IMR-90 (cell line): ENCODE measurements at regions not wholly inside any gene's neighbourhood (a gene's known extent, or its start where the extent isn't known, plus 50 kb on each side); places are given as distances from the start of the nearest gene placed in this dataset.

Experiments used
- ATAC-seq: fragments of 200-7000 bp; cut with Tn5 transposase; 2 replicates; pipeline ENCODE4 v1.9.1; 2020; ENCODE audit warnings: low read depth, mild to moderate bottlenecking, moderate library complexity
- BruUV-seq: library from RNA; stranded (reverse); fragments of 400-500 nt; replicated peaks from 2 replicates; lab custom pipeline; 2021; lab: Mats Ljungman, UMichigan
- CTCF ChIA-PET: fragments of 300-600 bp; formaldehyde crosslinking; extraction: SDS; loops from one replicate; lab custom pipeline; 2021; ENCODE audit warnings: antibody characterized with exemption; lab: Yijun Ruan, JAX
- POLR2A ChIA-PET: fragments of 300-600 bp; sonication (Branson Sonifier 250); formaldehyde crosslinking; loops from one replicate; lab custom pipeline; 2022; ENCODE audit warnings: antibody characterized with exemption; ENCODE audit not compliant: unreplicated experiment; lab: Charles Lee
- DNase-seq: peaks from one replicate; pipeline ENCODE4 v3.0.0; 2013
- H2AFZ ChIP-seq: replicated peaks from 2 replicates; pipeline ENCODE3; 2013; ENCODE audit warnings: low read length, mild to moderate bottlenecking; ENCODE audit not compliant: poor library complexity
- H2AK5ac ChIP-seq: 2 replicates; pipeline ENCODE4 v1.6.1; 2013; ENCODE audit warnings: low read depth, low read length, inconsistent platforms
- H2AK9ac ChIP-seq: replicated peaks from 2 replicates; pipeline ENCODE3; 2013; ENCODE audit warnings: mild to moderate bottlenecking, low read depth, low read length, moderate library complexity; ENCODE audit not compliant: poor library complexity
- H2BK120ac ChIP-seq: 2 replicates; pipeline ENCODE4 v1.6.1; 2013; ENCODE audit warnings: low read depth, low read length, inconsistent platforms
- H2BK15ac ChIP-seq: 3 replicates; pipeline ENCODE4 v1.6.1; 2013; ENCODE audit warnings: low read depth, low read length, inconsistent platforms
- H2BK20ac ChIP-seq: 2 replicates; pipeline ENCODE4 v1.6.1; 2013; ENCODE audit warnings: low read depth, mild to moderate bottlenecking, inconsistent platforms, low read length, moderate library complexity
- H2BK5ac ChIP-seq: 2 replicates; pipeline ENCODE4 v1.6.1; 2013; ENCODE audit warnings: mild to moderate bottlenecking, low read depth, low read length, inconsistent platforms; ENCODE audit not compliant: poor library complexity, severe bottlenecking
- H3K14ac ChIP-seq: replicated peaks from 2 replicates; pipeline ENCODE4 v1.6.1; 2013; ENCODE audit warnings: low read depth, low read length, inconsistent platforms
- H3K18ac ChIP-seq: 2 replicates; pipeline ENCODE4 v1.6.1; 2013; ENCODE audit warnings: low read depth, low read length, control low read depth
- H3K23ac ChIP-seq: 2 replicates; pipeline ENCODE4 v1.6.1; 2013; ENCODE audit warnings: low read depth, low read length, inconsistent platforms
- H3K27ac ChIP-seq: 2 replicates; pipeline ENCODE4 v1.5.1; 2013; ENCODE audit warnings: mild to moderate bottlenecking, control low read depth, low read length; ENCODE audit not compliant: insufficient read depth
- H3K27me3 ChIP-seq: 2 replicates; pipeline ENCODE4 v1.6.1; 2013; ENCODE audit warnings: low read length; ENCODE audit not compliant: control insufficient read depth, insufficient read depth
- H3K36me3 ChIP-seq: 2 replicates; pipeline ENCODE4 v1.6.1; 2013; ENCODE audit warnings: low read length, mixed read lengths; ENCODE audit not compliant: control insufficient read depth, insufficient read depth
- H3K4ac ChIP-seq: 2 replicates; pipeline ENCODE4 v1.6.1; 2013; ENCODE audit warnings: low read depth, low read length, inconsistent platforms
- H3K4me1 ChIP-seq: 2 replicates; pipeline ENCODE4 v1.6.1; 2013; ENCODE audit warnings: low read length, mixed read lengths; ENCODE audit not compliant: control insufficient read depth, insufficient read depth
- H3K4me2 ChIP-seq: 2 replicates; pipeline ENCODE4 v1.6.1; 2013; ENCODE audit warnings: low read depth, mild to moderate bottlenecking, control low read depth, low read length, moderate library complexity
- H3K4me3 ChIP-seq: 2 replicates; pipeline ENCODE4 v1.5.1; 2013; ENCODE audit warnings: low read depth, mild to moderate bottlenecking, control low read depth, low read length, moderate library complexity; ENCODE audit not compliant: insufficient read depth
- H3K56ac ChIP-seq: 2 replicates; pipeline ENCODE4 v1.6.1; 2013; ENCODE audit warnings: low read length, inconsistent platforms; ENCODE audit not compliant: insufficient read depth; ENCODE audit errors: extremely low read depth
- H3K79me1 ChIP-seq, 2 experiments: 2 replicates each; pipeline ENCODE4 v1.6.1; 2013; ENCODE audit warnings: low read length in 2 of 2, inconsistent platforms in 1 of 2, low read depth in 1 of 2
- H3K9ac ChIP-seq: 2 replicates; pipeline ENCODE4 v1.6.1; 2013; ENCODE audit warnings: low read depth, low read length, control low read depth
- H3K9me1 ChIP-seq: 2 replicates; pipeline ENCODE4 v1.6.1; 2013; ENCODE audit warnings: low read length, inconsistent platforms; ENCODE audit not compliant: insufficient read depth
- H3K9me3 ChIP-seq: 2 replicates; pipeline ENCODE4 v1.6.1; 2013; ENCODE audit warnings: low read length; ENCODE audit not compliant: control insufficient read depth, insufficient read depth
- H4K20me1 ChIP-seq: 2 replicates; pipeline ENCODE4 v1.6.1; 2013; ENCODE audit warnings: low read length, inconsistent platforms; ENCODE audit not compliant: insufficient read depth
- H4K5ac ChIP-seq: 2 replicates; pipeline ENCODE4 v1.6.1; 2013; ENCODE audit warnings: mild to moderate bottlenecking, low read depth, low read length, control low read depth
- H4K8ac ChIP-seq, 2 experiments: 2 replicates each; pipeline ENCODE4 v1.6.1; 2013; ENCODE audit warnings: low read depth in 2 of 2, low read length in 2 of 2, control low read depth in 1 of 2, inconsistent platforms in 1 of 2
- H4K91ac ChIP-seq: 2 replicates; pipeline ENCODE4 v1.6.1; 2013; ENCODE audit warnings: low read depth, low read length, inconsistent platforms; ENCODE audit not compliant: insufficient read depth
- BHLHE40 ChIP-seq: fragments of 150-350 bp; IDR thresholded peaks from 2 replicates; pipeline ENCODE4 v1.6.1; 2016; ENCODE audit warnings: mild to moderate bottlenecking, low read depth, low read length
- CEBPB ChIP-seq: IDR thresholded peaks from 2 replicates; pipeline ENCODE4 v1.6.1; 2012; ENCODE audit warnings: low read depth, low read length, improper control_type of control experiment
- CHD1 ChIP-seq: IDR thresholded peaks from 2 replicates; pipeline ENCODE4 v1.6.1; 2012; ENCODE audit warnings: low read depth, low read length, improper control_type of control experiment
- CTCF ChIP-seq: conservative IDR thresholded peaks from 2 replicates; pipeline ENCODE4 v1.5.1; 2012; ENCODE audit warnings: mild to moderate bottlenecking, low read depth, low read length, improper control_type of control experiment
- ELK1 ChIP-seq: fragments of 150-350 bp; IDR thresholded peaks from 2 replicates; pipeline ENCODE4 v1.6.1; 2016; ENCODE audit warnings: low read depth, mild to moderate bottlenecking, low read length, moderate library complexity, borderline replicate concordance
- FOS ChIP-seq: fragments of 150-350 bp; IDR thresholded peaks from 2 replicates; pipeline ENCODE4 v1.6.1; 2016; ENCODE audit warnings: low read depth, low read length
- MAFK ChIP-seq: IDR thresholded peaks from 2 replicates; pipeline ENCODE4 v1.6.1; 2012; ENCODE audit warnings: low read depth, low read length, improper control_type of control experiment
- MAZ ChIP-seq: IDR thresholded peaks from 2 replicates; pipeline ENCODE4 v1.6.1; 2012; ENCODE audit warnings: low read depth, mild to moderate bottlenecking, low read length, improper control_type of control experiment, moderate library complexity, borderline replicate concordance
- MXI1 ChIP-seq: IDR thresholded peaks from 2 replicates; pipeline ENCODE4 v1.6.1; 2012; ENCODE audit warnings: low read depth, mild to moderate bottlenecking, low read length, moderate library complexity, borderline replicate concordance
- NFE2L2 ChIP-seq: fragments of 150-350 bp; IDR thresholded peaks from 2 replicates; pipeline ENCODE4 v1.6.1; 2016; ENCODE audit warnings: low read depth, mild to moderate bottlenecking, low read length
- POLR2A ChIP-seq: IDR thresholded peaks from 2 replicates; pipeline ENCODE4 v1.6.1; 2012; ENCODE audit warnings: mild to moderate bottlenecking, low read depth, low read length
- RAD21 ChIP-seq: IDR thresholded peaks from 2 replicates; pipeline ENCODE4 v1.6.1; 2012; ENCODE audit warnings: low read length, improper control_type of control experiment
- RCOR1 ChIP-seq: IDR thresholded peaks from 2 replicates; pipeline ENCODE4 v1.6.1; 2012; ENCODE audit warnings: mild to moderate bottlenecking, low read length, improper control_type of control experiment; ENCODE audit not compliant: insufficient replicate concordance
- RFX5 ChIP-seq: IDR thresholded peaks from 2 replicates; pipeline ENCODE4 v1.8.0; 2012; ENCODE audit warnings: low read depth, mild to moderate bottlenecking, low read length, moderate library complexity
- SMC3 ChIP-seq: fragments of 150-350 bp; IDR thresholded peaks from 2 replicates; pipeline ENCODE4 v1.6.1; 2016; ENCODE audit warnings: low read depth, mild to moderate bottlenecking, antibody characterized with exemption, low read length, moderate library complexity
- USF2 ChIP-seq: fragments of 150-350 bp; IDR thresholded peaks from 2 replicates; pipeline ENCODE4 v1.6.1; 2017; ENCODE audit warnings: mild to moderate bottlenecking, antibody characterized with exemption, low read length, low read depth
- WGBS, 2 experiments: methylation state at CpG; one replicate each; pipeline versions ENCODE4 v1.1.5 to v1.1.7; 2013; ENCODE audit warnings: missing lambda C conversion rate in 2 of 2; ENCODE audit not compliant: insufficient read length in 1 of 2; ENCODE audit errors: extremely low coverage in 2 of 2; 5-methylcytosine and 5-hydroxymethylcytosine counted together
- dilution Hi-C: fragments of 300-500 bp; cut with HindIII; formaldehyde crosslinking; loops from one replicate; pipeline ENCODE4 v1.14.3; 2018; ENCODE audit warnings: low sequenced_read_pairs; ENCODE audit not compliant: unreplicated experiment
- in situ Hi-C: fragments of 300-500 bp; cut with MboI; formaldehyde crosslinking; loops from 3 replicates; pipeline ENCODE4 v1.14.3; 2019; ENCODE audit warnings: low sequenced_read_pairs, inconsistent platforms, mixed read lengths
- intact Hi-C: fragments of 100-400 bp; cut with micrococcal nuclease; formaldehyde crosslinking; loops from 2 replicates; pipeline ENCODE4 v1.10.0; 2022

GRCh38 chr14:56975521-56975920 lies 165.2 kb upstream of the OTX2 start:
- H2AFZ ChIP-seq = no peak overlapping the region
- WGBS, 2 experiments = no CpG with 5 or more reads among the region's 4 CpGs
- no peak overlapping the region for H2BK20ac ChIP-seq
- no peaks in the 10 kb centered on the region for H3K36me3 ChIP-seq
- H3K9me1 ChIP-seq = no peaks in the 10 kb centered on the region
- no peak overlapping the region for H3K9ac ChIP-seq
- H3K9me3 ChIP-seq = peaks cover 10% of the 10 kb centered on the region
- H3K4ac ChIP-seq = no peak overlapping the region
- H2BK15ac ChIP-seq = no peak overlapping the region
- H4K8ac ChIP-seq = no peak overlapping the region
- intact Hi-C loops (no loop called here), in situ Hi-C loops (no loop called here), dilution Hi-C loops (no loop called here)
- H3K4me2 ChIP-seq = no peak overlapping the region
- no peaks in the 10 kb centered on the region for H3K27me3 ChIP-seq
- ChIA-PET CTCF (no interaction called here), POLR2A (no interaction called here)
- no peak overlapping the region for H3K18ac ChIP-seq
- no peak overlapping the region for H4K91ac ChIP-seq
- no peaks in the 10 kb centered on the region for H3K79me1 ChIP-seq
- H3K23ac ChIP-seq = no peak overlapping the region
- TF ChIP-seq RAD21 (no peak), RCOR1 (no peak), USF2 (no peak), MAFK (no peak), SMC3 (no peak), MXI1 (no peak), RFX5 (no peak), POLR2A (no peak), CTCF (no peak), BHLHE40 (no peak), NFE2L2 (no peak), FOS (no peak), CHD1 (no peak), CEBPB (no peak), ELK1 (no peak), MAZ (no peak)
- H3K4me1 ChIP-seq = no peaks in the 10 kb centered on the region
- no peak for ATAC-seq
- H2AK5ac ChIP-seq = no peak overlapping the region
- no peak overlapping the region for H2BK120ac ChIP-seq
- H3K4me3 ChIP-seq = no peak overlapping the region
- H3K27ac ChIP-seq = no peak overlapping the region
- BruUV-seq = no TSS peak
- H4K5ac ChIP-seq = no peak overlapping the region
- no peak overlapping the region for H2AK9ac ChIP-seq
- DNase-seq = no peak
- no peak overlapping the region for H3K14ac ChIP-seq
- no peak overlapping the region for H3K56ac ChIP-seq
- H4K20me1 ChIP-seq = no peaks in the 10 kb centered on the region
- no peak overlapping the region for H2BK5ac ChIP-seq
